ENCODE measurements at regions not wholly inside any gene's neighbourhood (a gene's known extent, or its start where the extent isn't known, plus 50 kb on each side); places are given as distances from the start of the nearest gene placed in this dataset.

DNA sequence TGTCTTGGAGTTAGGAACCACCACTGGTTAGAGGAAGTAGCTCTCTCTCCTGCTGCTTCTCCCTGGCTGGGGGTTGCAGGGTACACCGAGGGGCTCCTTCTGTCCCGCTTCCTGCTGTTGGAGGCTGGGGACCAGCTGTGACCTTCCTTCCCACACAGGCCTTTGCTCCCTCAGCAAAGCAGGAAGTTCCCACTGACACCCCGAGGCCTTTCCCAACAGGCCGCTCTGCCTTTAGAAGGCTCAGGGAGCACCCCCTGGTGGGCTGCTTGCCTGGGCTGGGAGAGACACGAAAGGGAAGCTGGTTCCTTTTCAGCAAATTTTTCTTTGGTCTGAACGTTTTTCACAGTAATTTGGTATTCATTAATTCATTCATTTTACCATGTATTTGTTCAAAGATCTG, 527.9 kb upstream of the B3GAT1 start (continued):
- TF ChIP-seq, protein P1, sequence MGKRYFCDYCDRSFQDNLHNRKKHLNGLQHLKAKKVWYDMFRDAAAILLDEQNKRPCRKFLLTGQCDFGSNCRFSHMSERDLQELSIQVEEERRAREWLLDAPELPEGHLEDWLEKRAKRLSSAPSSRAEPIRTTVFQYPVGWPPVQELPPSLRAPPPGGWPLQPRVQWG (CRISPR knock-in tag; IDR thresholded peaks at IDR 0.05; ENCODE audit: borderline replicate concordance, low read depth) = no peak
- no peak for TF ChIP-seq ZNF841 (CRISPR knock-in tag; IDR thresholded peaks at IDR 0.05; ENCODE audit: borderline replicate concordance)
- no peak for TF ChIP-seq PAXIP1 (CRISPR knock-in tag; conservative IDR thresholded peaks at IDR 0.05)
- no peak for TF ChIP-seq DBP (CRISPR knock-in tag; IDR thresholded peaks at IDR 0.05; ENCODE audit: not compliant biosample characterization)
- no peak for TF ChIP-seq ZKSCAN5 (CRISPR knock-in tag; IDR thresholded peaks at IDR 0.05)
- no peak for TF ChIP-seq TIGD3 (CRISPR knock-in tag; IDR thresholded peaks at IDR 0.05; ENCODE audit: borderline replicate concordance)
- TF ChIP-seq TRIM24 (CRISPR knock-in tag; IDR thresholded peaks at IDR 0.05) = no peak
- TF ChIP-seq CCDC6 (CRISPR knock-in tag; IDR thresholded peaks at IDR 0.05) = no peak
- TF ChIP-seq, protein P2, sequence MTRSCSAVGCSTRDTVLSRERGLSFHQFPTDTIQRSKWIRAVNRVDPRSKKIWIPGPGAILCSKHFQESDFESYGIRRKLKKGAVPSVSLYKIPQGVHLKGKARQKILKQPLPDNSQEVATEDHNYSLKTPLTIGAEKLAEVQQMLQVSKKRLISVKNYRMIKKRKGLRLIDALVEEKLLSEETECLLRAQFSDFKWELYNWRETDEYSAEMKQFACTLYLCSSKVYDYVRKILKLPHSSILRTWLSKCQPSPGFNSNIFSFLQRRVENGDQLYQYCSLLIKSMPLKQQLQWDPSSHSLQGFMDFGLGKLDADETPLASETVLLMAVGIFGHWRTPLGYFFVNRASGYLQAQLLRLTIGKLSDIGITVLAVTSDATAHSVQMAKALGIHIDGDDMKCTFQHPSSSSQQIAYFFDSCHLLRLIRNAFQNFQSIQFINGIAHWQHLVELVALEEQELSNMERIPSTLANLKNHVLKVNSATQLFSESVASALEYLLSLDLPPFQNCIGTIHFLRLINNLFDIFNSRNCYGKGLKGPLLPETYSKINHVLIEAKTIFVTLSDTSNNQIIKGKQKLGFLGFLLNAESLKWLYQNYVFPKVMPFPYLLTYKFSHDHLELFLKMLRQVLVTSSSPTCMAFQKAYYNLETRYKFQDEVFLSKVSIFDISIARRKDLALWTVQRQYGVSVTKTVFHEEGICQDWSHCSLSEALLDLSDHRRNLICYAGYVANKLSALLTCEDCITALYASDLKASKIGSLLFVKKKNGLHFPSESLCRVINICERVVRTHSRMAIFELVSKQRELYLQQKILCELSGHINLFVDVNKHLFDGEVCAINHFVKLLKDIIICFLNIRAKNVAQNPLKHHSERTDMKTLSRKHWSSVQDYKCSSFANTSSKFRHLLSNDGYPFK (CRISPR knock-in tag; IDR thresholded peaks at IDR 0.05; ENCODE audit: borderline replicate concordance) = no peak
- TF ChIP-seq ZNF121 (CRISPR knock-in tag; IDR thresholded peaks at IDR 0.05) = no peak
- TF ChIP-seq ZNF263 (CRISPR knock-in tag; IDR thresholded peaks at IDR 0.05) = no peak
- no peak for TF ChIP-seq ATM (IDR thresholded peaks at IDR 0.05; ENCODE audit: borderline replicate concordance)
- no peak for TF ChIP-seq CERS6 (CRISPR knock-in tag; IDR thresholded peaks at IDR 0.05)
- no peak for TF ChIP-seq MTF2 (CRISPR knock-in tag; IDR thresholded peaks at IDR 0.05; ENCODE audit: borderline replicate concordance)
- no peak for TF ChIP-seq CBX5 (CRISPR knock-in tag; IDR thresholded peaks at IDR 0.05; ENCODE audit: borderline replicate concordance)
- TF ChIP-seq ZNF597 (CRISPR knock-in tag; IDR thresholded peaks at IDR 0.05) = no peak
- TF ChIP-seq U2AF1 (optimal IDR thresholded peaks at IDR 0.05; ENCODE audit: low read depth, low read length) = no peak
- TF ChIP-seq ETV6 (CRISPR knock-in tag; conservative IDR thresholded peaks at IDR 0.05) = no peak
- TF ChIP-seq ETV5 (CRISPR knock-in tag; IDR thresholded peaks at IDR 0.05; ENCODE audit: borderline replicate concordance) = no peak
- TF ChIP-seq SSRP1 (CRISPR knock-in tag; IDR thresholded peaks at IDR 0.05) = no peak
